HG03378 (cell line): ENCODE measurements at regions not wholly inside any gene's neighbourhood (a gene's known extent, or its start where the extent isn't known, plus 50 kb on each side); places are given as distances from the start of the nearest gene placed in this dataset.

Experiments used
- ATAC-seq: cut with Tn5 transposase; IDR thresholded peaks from one replicate; pipeline ENCODE4 v1.9.1; 2021; ENCODE audit warnings: mild to moderate bottlenecking, moderate library complexity; ENCODE audit not compliant: unreplicated experiment

GRCh38 chr16:85187447-85187846 is 75.2 kb upstream of the CIBAR2 start:
- ATAC-seq: no peak

- no peak for ATAC-seq
Measured at GRCh38 chr16:85187886-85188285, 75.6 kb upstream of the CIBAR2 start.

GRCh38 chr16:85188822-85189672 is 76.8 kb upstream of the CIBAR2 start:
- ATAC-seq: no peak

GRCh38 chr16:85190572-85190971 is 78.3 kb upstream of the CIBAR2 start:
- no peak for ATAC-seq

- no peak for ATAC-seq
Measured at GRCh38 chr16:85191341-85191965, 79.2 kb upstream of the CIBAR2 start.

GRCh38 chr16:85192238-85193114 is 80.2 kb upstream of the CIBAR2 start:
- ATAC-seq: no peak

- ATAC-seq: no peak
Measured at GRCh38 chr16:85193115-85193493, 80.8 kb upstream of the CIBAR2 start.

GRCh38 chr16:85193876-85194275 is 81.6 kb upstream of the CIBAR2 start:
- ATAC-seq: no peak

- no peak for ATAC-seq
Measured at GRCh38 chr16:85194307-85195270, 82.3 kb upstream of the CIBAR2 start.

GRCh38 chr16:85195271-85195647 is 83.0 kb upstream of the CIBAR2 start:
- no peak for ATAC-seq

- no peak for ATAC-seq
Measured at GRCh38 chr16:85195900-85196772, 83.9 kb upstream of the CIBAR2 start.

- ATAC-seq: no peak
Measured at GRCh38 chr16:85196976-85197375, 84.7 kb upstream of the CIBAR2 start.

GRCh38 chr16:85197611-85198566 is 85.6 kb upstream of the CIBAR2 start:
- ATAC-seq: no peak

GRCh38 chr16:85199069-85199725 is 86.9 kb upstream of the CIBAR2 start:
- no peak for ATAC-seq

GRCh38 chr16:85199880-85200279 is 87.6 kb upstream of the CIBAR2 start:
- no peak for ATAC-seq

GRCh38 chr16:85200471-85201278 is 88.4 kb upstream of the CIBAR2 start:
- no peak for ATAC-seq

GRCh38 chr16:85201574-85201973 is 89.3 kb upstream of the CIBAR2 start:
- no peak for ATAC-seq
